ENCODE measurements at regions not wholly inside any gene's neighbourhood (a gene's known extent, or its start where the extent isn't known, plus 50 kb on each side); places are given as distances from the start of the nearest gene placed in this dataset.

- Histone ChIP-seq H4K20me1 (ENCODE audit: insufficient read depth, low read length) (no peaks in the 10 kb centered on the region), H3K36me3 (ENCODE audit: insufficient read depth, low read length) (no peaks in the 10 kb centered on the region), H2AFZ (ENCODE audit: low read depth, low read length) (no peak overlapping the region), H3K4me3 (ENCODE audit: insufficient read depth, low read depth, low read length) (no peak overlapping the region), H3K27me3 (ENCODE audit: insufficient read depth, low read length) (no peaks in the 10 kb centered on the region), H3K9ac (ENCODE audit: low read length) (no peak overlapping the region), H3K9me3 (ENCODE audit: insufficient read depth, low read depth, low read length) (no peaks in the 10 kb centered on the region), H3K79me2 (ENCODE audit: insufficient read depth, low read length) (no peaks in the 10 kb centered on the region), H3K4me2 (ENCODE audit: low read length) (no peak overlapping the region), H3K27ac (ENCODE audit: low read depth, low read length) (no peak overlapping the region), H3K4me1 (ENCODE audit: insufficient read depth, low read length) (no peaks in the 10 kb centered on the region)
- DNase-seq (ENCODE audit: low read depth): peak; percentile 58
- Mint-ChIP-seq H3K36me3 (ENCODE audit: low read depth, unreplicated experiment) (no peaks in the 10 kb centered on the region), H3K27me3 (ENCODE audit: low read depth, unreplicated experiment) (no peaks in the 10 kb centered on the region), H3K27ac (ENCODE audit: unreplicated experiment) (no peak overlapping the region), H3K9me3 (ENCODE audit: unreplicated experiment) (no peaks in the 10 kb centered on the region), H3K4me3 (ENCODE audit: unreplicated experiment) (no peak overlapping the region), H3K4me1 (ENCODE audit: low read depth, unreplicated experiment) (peaks cover 21% of the 10 kb centered on the region)
- peak; percentile 32 for FAIRE-seq
- TF ChIP-seq CTCF (IDR thresholded peaks at IDR 0.05; ENCODE audit: insufficient read depth, low read depth, low read length) (peak; percentile 64), EZH2 (IDR thresholded peaks at IDR 0.05; ENCODE audit: insufficient read depth, low read length) (no peak)
These were observed 131.0 kb upstream of the BMP2 start for GRCh38 chr20:6636209-6637159.

- Mint-ChIP-seq H3K4me1 (ENCODE audit: low read depth, unreplicated experiment) (peaks cover 21% of the 10 kb centered on the region), H3K9me3 (ENCODE audit: unreplicated experiment) (no peaks in the 10 kb centered on the region), H3K4me3 (ENCODE audit: unreplicated experiment) (no peak overlapping the region), H3K36me3 (ENCODE audit: low read depth, unreplicated experiment) (no peaks in the 10 kb centered on the region), H3K27me3 (ENCODE audit: low read depth, unreplicated experiment) (no peaks in the 10 kb centered on the region), H3K27ac (ENCODE audit: unreplicated experiment) (no peak overlapping the region)
- Histone ChIP-seq H3K4me3 (ENCODE audit: insufficient read depth, low read depth, low read length) (no peak overlapping the region), H3K4me1 (ENCODE audit: insufficient read depth, low read length) (no peaks in the 10 kb centered on the region), H3K4me2 (ENCODE audit: low read length) (no peak overlapping the region), H3K36me3 (ENCODE audit: insufficient read depth, low read length) (no peaks in the 10 kb centered on the region), H3K9ac (ENCODE audit: low read length) (no peak overlapping the region), H2AFZ (ENCODE audit: low read depth, low read length) (no peak overlapping the region), H3K9me3 (ENCODE audit: insufficient read depth, low read depth, low read length) (no peaks in the 10 kb centered on the region), H3K27me3 (ENCODE audit: insufficient read depth, low read length) (no peaks in the 10 kb centered on the region), H3K27ac (ENCODE audit: low read depth, low read length) (no peak overlapping the region), H3K79me2 (ENCODE audit: insufficient read depth, low read length) (no peaks in the 10 kb centered on the region), H4K20me1 (ENCODE audit: insufficient read depth, low read length) (no peaks in the 10 kb centered on the region)
- peak; percentile 55 for DNase-seq (ENCODE audit: low read depth)
- TF ChIP-seq EZH2 (IDR thresholded peaks at IDR 0.05; ENCODE audit: insufficient read depth, low read length) (no peak), CTCF (IDR thresholded peaks at IDR 0.05; ENCODE audit: insufficient read depth, low read depth, low read length) (no peak)
- FAIRE-seq: no peak
These were observed 132.3 kb upstream of the BMP2 start for GRCh38 chr20:6635034-6635736.

All from astrocyte (in vitro differentiated cells and primary cell).